B cell (primary cell): ENCODE measurements at regions not wholly inside any gene's neighbourhood (a gene's known extent, or its start where the extent isn't known, plus 50 kb on each side); places are given as distances from the start of the nearest gene placed in this dataset.

ENCODE experiments used
- ATAC-seq: fragments of 200-7000 bp; cut with Tn5 transposase; one replicate; pipeline ENCODE4 v1.10.0; 2021; ENCODE audit warnings: low read depth, mild to moderate bottlenecking, moderate number of reproducible peaks, moderate library complexity
- CTCF ChIA-PET: fragments of 350-600 bp; sonication (Branson Sonifier 250); formaldehyde crosslinking; loops from one replicate; lab custom pipeline; 2021; ENCODE audit warnings: antibody characterized with exemption, inconsistent platforms; lab: Charles Lee
- POLR2A ChIA-PET: fragments of 350-600 bp; sonication (Branson Sonifier 250); formaldehyde crosslinking; loops from one replicate; lab custom pipeline; 2021; ENCODE audit warnings: antibody characterized with exemption; lab: Charles Lee
- DNase-seq: peaks from one replicate; pipeline ENCODE4 v3.0.0; 2013
- H2AFZ ChIP-seq: 2 replicates; pipeline ENCODE4 v1.6.1; 2012; ENCODE audit warnings: mild to moderate bottlenecking, low read depth, low read length; ENCODE audit not compliant: insufficient read depth, poor library complexity, severe bottlenecking
- H3K27ac ChIP-seq, 2 donors: 1 replicate in 1 of 2; 2 replicates in 1 of 2; pipeline ENCODE4 v1.5.1; 2012 to 2013; ENCODE audit warnings: low read length in 2 of 2, mild to moderate bottlenecking in 2 of 2, moderate library complexity in 1 of 2
- H3K27me3 ChIP-seq, 4 experiments: fragments of 200-600 bp in 1 of 4; sonication (generic) in 1 of 4; replicated peaks in 1 of 4; 1 replicate in 2 of 4; 2 replicates in 2 of 4; pipeline versions ENCODE4 v1.6.1 to v1.7.0; 2013 to 2016; ENCODE audit warnings: low read length in 3 of 4, mild to moderate bottlenecking in 2 of 4, mixed read lengths in 1 of 4, moderate library complexity in 1 of 4; ENCODE audit not compliant: insufficient read depth in 4 of 4, control insufficient read depth in 3 of 4; ENCODE audit errors: control extremely low read depth in 1 of 4
- H3K36me3 ChIP-seq, 2 experiments: replicated peaks in 1 of 2; 1 replicate in 1 of 2; 2 replicates in 1 of 2; pipeline versions ENCODE4 v1.6.1 to v1.7.1; 2013; ENCODE audit warnings: low read length in 1 of 2; ENCODE audit not compliant: insufficient read depth in 2 of 2, control insufficient read depth in 1 of 2; ENCODE audit errors: control extremely low read depth in 1 of 2, extremely low read depth in 1 of 2
- H3K4me1 ChIP-seq, 2 donors: fragments of 200-600 bp in 1 of 2; sonication (generic) in 1 of 2; 1 replicate in 1 of 2; 2 replicates in 1 of 2; pipeline versions ENCODE4 v1.5.1 to v1.6.1; 2013 to 2017; ENCODE audit warnings: low read length in 2 of 2; ENCODE audit not compliant: control insufficient read depth in 2 of 2, insufficient read depth in 2 of 2
- H3K4me2 ChIP-seq: replicated peaks from 2 replicates; pipeline ENCODE3; 2012; ENCODE audit warnings: mild to moderate bottlenecking, low read depth, low read length; ENCODE audit not compliant: poor library complexity, severe bottlenecking
- H3K4me3 ChIP-seq, 5 experiments: fragments of 200-600 bp in 1 of 5; sonication (generic) in 1 of 5; 1 replicate in 3 of 5; 2 replicates in 2 of 5; pipeline versions ENCODE4 v1.5.1 to v1.7.0; 2011 to 2016; ENCODE audit warnings: low read length in 4 of 5, mild to moderate bottlenecking in 4 of 5, low read depth in 2 of 5, control low read depth in 1 of 5, moderate library complexity in 1 of 5; ENCODE audit not compliant: insufficient read depth in 1 of 5; ENCODE audit errors: control extremely low read depth in 1 of 5, extremely low read depth in 1 of 5
- H3K79me2 ChIP-seq: fragments of 200-600 bp; sonication (generic); one replicate; pipeline ENCODE4 v1.6.0; 2016; ENCODE audit warnings: low read length; ENCODE audit not compliant: control insufficient read depth, insufficient read depth
- H3K9ac ChIP-seq: fragments of 200-600 bp; sonication (generic); 2 replicates; pipeline ENCODE4 v1.6.1; 2017; ENCODE audit warnings: mild to moderate bottlenecking, low read length, moderate library complexity
- H3K9me3 ChIP-seq, 3 donors: one replicate each; pipeline versions ENCODE4 v1.6.1 to v1.7.1; 2013; ENCODE audit warnings: low read length in 2 of 3; ENCODE audit not compliant: control insufficient read depth in 2 of 3, insufficient read depth in 1 of 3; ENCODE audit errors: control extremely low read depth in 1 of 3
- H4K20me1 ChIP-seq: 2 replicates; pipeline ENCODE4 v1.6.0; 2012; ENCODE audit warnings: mild to moderate bottlenecking, low read length; ENCODE audit not compliant: insufficient read depth, control insufficient read depth, poor library complexity, severe bottlenecking
- H3K27ac Mint-ChIP-seq: one replicate; pipeline ENCODE4 v1.8.0; 2021; ENCODE audit warnings: mixed read lengths
- H3K27me3 Mint-ChIP-seq: one replicate; pipeline ENCODE4 v1.8.0; 2021; ENCODE audit warnings: mixed read lengths
- H3K4me1 Mint-ChIP-seq: one replicate; pipeline ENCODE4 v1.8.0; 2021; ENCODE audit warnings: mixed read lengths
- H3K4me3 Mint-ChIP-seq: one replicate; pipeline ENCODE4 v1.8.0; 2021; ENCODE audit warnings: mixed read lengths
- H3K9me3 Mint-ChIP-seq: one replicate; pipeline ENCODE4 v1.8.0; 2022; ENCODE audit warnings: mixed read lengths; ENCODE audit not compliant: insufficient read depth
- CTCF ChIP-seq: fragments of 200-600 bp; IDR thresholded peaks from one replicate; pipeline ENCODE4 v1.8.0; 2022; ENCODE audit warnings: antibody characterized with exemption, mild to moderate bottlenecking
- EZH2 ChIP-seq: IDR thresholded peaks from 2 replicates; pipeline ENCODE4 v1.6.1; 2012; ENCODE audit warnings: borderline replicate concordance, low read depth, mild to moderate bottlenecking, moderate library complexity, low read length; ENCODE audit not compliant: insufficient read depth, poor library complexity, severe bottlenecking
- WGBS: methylation state at CpG from one replicate; pipeline ENCODE4 v1.1.5; 2013; ENCODE audit warnings: missing lambda C conversion rate; ENCODE audit not compliant: insufficient coverage; 5-methylcytosine and 5-hydroxymethylcytosine counted together
- intact Hi-C: fragments of 100-400 bp; cut with micrococcal nuclease; formaldehyde crosslinking; loops from one replicate; pipeline ENCODE4 v1.10.0; 2022

- intact Hi-C loops, result no loop called here
- H4K20me1 ChIP-seq, result no peaks in the 10 kb centered on the region
- TF ChIP-seq CTCF, result no peak
- no peak for TF ChIP-seq EZH2
- Mint-ChIP-seq H3K9me3 (peaks cover 16% of the 10 kb centered on the region), H3K4me1 (no peaks in the 10 kb centered on the region), H3K4me3 (no peak overlapping the region), H3K27me3 (no peaks in the 10 kb centered on the region), H3K27ac (no peak overlapping the region)
- no peaks in the 10 kb centered on the region for H3K79me2 ChIP-seq
- ATAC-seq (no peak), DNase-seq (no peak)
- CTCF ChIA-PET, result no interaction called here
- H3K9me3 ChIP-seq, result peaks cover 0 to 8% (median 0%) of the 10 kb centered on the region in 3 donors
- no peak overlapping the region for H2AFZ ChIP-seq
- H3K4me2 ChIP-seq, result no peak overlapping the region
- no peaks in the 10 kb centered on the region for H3K36me3 ChIP-seq
- H3K4me3 ChIP-seq, result no peak overlapping the region
- H3K4me1 ChIP-seq, result no peaks in the 10 kb centered on the region
- POLR2A ChIA-PET, result no interaction called here
- no peak overlapping the region for H3K27ac ChIP-seq
- H3K9ac ChIP-seq, result no peak overlapping the region
- H3K27me3 ChIP-seq, result no peaks in the 10 kb centered on the region
Measured at GRCh38 chr1:88434836-88435235, 249.2 kb upstream of the PKN2 start.

- no peaks in the 10 kb centered on the region for H3K27me3 Mint-ChIP-seq
- Histone ChIP-seq H3K4me1 (no peaks in the 10 kb centered on the region), H3K27me3 (no peaks in the 10 kb centered on the region), H3K9ac (no peak overlapping the region), H3K4me3 (no peak overlapping the region), H3K79me2 (no peaks in the 10 kb centered on the region), H2AFZ (no peak overlapping the region), H3K9me3 (no peaks in the 10 kb centered on the region), H3K27ac (no peak overlapping the region), H4K20me1 (no peaks in the 10 kb centered on the region), H3K36me3 (no peaks in the 10 kb centered on the region), H3K4me2 (no peak overlapping the region)
- no peak overlapping the region for H3K4me3 Mint-ChIP-seq
- ATAC-seq (no peak), DNase-seq (no peak)
- CTCF ChIA-PET, result no interaction called here
- POLR2A ChIA-PET, result no interaction called here
- intact Hi-C loops, result no loop called here
- no peaks in the 10 kb centered on the region for H3K4me1 Mint-ChIP-seq
- no CpG with 5 or more reads among the region's 2 CpGs for WGBS
- H3K27ac Mint-ChIP-seq, result no peak overlapping the region
- peaks cover 18% of the 10 kb centered on the region for H3K9me3 Mint-ChIP-seq
- TF ChIP-seq EZH2 (no peak), CTCF (no peak)
Measured at GRCh38 chr1:88441022-88441421, 243.1 kb upstream of the PKN2 start.
